GM12874 (cell line): ENCODE measurements at regions not wholly inside any gene's neighbourhood (a gene's known extent, or its start where the extent isn't known, plus 50 kb on each side); places are given as distances from the start of the nearest gene placed in this dataset.

Experiments used
- TF ChIP-seq, protein P1 (sequence below): IDR thresholded peaks from 2 replicates; pipeline ENCODE4 v1.5.1; 2011; ENCODE audit warnings: low read depth, mild to moderate bottlenecking, control low read depth, low read length, moderate library complexity; ENCODE audit not compliant: insufficient read depth

DNA sequence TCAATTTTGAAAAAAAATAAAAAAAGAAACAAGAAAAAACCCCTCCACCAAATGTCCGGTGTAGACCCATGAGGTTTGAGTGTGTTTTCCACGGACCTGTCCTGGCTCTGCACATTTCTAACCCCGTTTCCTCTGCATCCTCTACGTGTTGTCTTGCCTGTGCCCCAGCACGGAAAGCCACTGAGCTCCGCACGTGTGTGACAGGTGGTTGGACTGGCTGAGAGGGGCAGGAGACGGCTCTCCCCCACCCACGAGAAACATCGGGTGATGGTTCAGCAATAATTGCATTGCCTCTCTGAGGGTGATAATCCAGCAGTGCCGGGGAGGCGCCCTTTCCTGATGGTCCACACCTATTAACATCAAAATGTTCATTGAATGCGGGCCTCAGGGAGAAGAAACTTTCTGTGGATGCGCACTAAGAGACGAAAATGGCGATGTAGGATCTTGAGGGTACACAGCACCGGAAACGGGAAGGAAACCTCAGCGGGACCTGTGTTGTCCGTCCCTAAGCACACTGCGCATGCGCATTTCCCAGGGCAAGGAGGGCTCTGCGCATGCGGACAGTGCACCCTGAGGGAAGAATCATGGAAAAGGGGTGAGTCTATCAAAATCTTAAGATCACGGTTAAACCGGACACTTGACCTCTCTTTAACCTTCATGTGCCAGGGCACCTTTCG, 470.1 kb upstream of the ADARB2 start:
- TF ChIP-seq, protein P1, sequence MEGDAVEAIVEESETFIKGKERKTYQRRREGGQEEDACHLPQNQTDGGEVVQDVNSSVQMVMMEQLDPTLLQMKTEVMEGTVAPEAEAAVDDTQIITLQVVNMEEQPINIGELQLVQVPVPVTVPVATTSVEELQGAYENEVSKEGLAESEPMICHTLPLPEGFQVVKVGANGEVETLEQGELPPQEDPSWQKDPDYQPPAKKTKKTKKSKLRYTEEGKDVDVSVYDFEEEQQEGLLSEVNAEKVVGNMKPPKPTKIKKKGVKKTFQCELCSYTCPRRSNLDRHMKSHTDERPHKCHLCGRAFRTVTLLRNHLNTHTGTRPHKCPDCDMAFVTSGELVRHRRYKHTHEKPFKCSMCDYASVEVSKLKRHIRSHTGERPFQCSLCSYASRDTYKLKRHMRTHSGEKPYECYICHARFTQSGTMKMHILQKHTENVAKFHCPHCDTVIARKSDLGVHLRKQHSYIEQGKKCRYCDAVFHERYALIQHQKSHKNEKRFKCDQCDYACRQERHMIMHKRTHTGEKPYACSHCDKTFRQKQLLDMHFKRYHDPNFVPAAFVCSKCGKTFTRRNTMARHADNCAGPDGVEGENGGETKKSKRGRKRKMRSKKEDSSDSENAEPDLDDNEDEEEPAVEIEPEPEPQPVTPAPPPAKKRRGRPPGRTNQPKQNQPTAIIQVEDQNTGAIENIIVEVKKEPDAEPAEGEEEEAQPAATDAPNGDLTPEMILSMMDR, result no peak

DNA sequence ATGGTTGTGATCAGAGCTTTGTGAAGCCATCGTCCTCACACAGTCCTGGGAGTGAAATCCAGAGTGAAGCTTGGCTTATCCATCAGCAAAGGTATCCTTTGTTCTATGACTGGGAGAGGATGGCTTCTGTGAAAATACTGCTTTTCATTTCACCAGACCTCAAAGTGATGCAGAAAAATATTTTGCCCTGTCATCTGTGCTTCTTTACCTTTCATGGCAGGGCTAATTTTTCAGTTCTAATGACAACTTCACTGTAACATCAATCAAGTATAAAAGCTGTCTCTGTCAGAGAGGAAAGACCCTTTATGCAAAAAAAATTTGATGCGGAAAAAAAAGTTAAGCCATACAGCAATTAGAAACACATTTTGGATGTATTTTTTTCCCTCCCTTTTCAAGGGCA, 468.1 kb upstream of the ADARB2 start:
- TF ChIP-seq, protein P1, result no peak

DNA sequence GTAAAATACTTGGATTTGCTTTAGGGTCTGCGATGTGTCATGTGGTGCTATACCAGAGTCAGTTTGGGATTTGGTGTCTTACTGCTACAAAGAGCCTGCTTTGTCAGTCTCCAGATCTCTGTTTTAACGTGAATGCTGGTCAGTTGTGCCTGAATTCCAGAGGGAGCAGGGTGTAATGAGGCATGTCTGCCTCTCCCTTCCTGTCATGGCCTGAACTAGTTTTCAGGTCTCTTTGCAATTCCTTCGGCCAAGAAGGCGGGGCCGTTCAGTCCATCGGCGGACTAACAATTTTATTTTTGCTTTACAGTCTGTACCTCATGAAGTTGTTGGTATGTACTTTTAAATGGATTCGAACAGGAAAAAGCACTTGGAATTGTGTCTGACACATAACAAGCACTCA, 465.1 kb upstream of the ADARB2 start:
- TF ChIP-seq, protein P1, result no peak

DNA sequence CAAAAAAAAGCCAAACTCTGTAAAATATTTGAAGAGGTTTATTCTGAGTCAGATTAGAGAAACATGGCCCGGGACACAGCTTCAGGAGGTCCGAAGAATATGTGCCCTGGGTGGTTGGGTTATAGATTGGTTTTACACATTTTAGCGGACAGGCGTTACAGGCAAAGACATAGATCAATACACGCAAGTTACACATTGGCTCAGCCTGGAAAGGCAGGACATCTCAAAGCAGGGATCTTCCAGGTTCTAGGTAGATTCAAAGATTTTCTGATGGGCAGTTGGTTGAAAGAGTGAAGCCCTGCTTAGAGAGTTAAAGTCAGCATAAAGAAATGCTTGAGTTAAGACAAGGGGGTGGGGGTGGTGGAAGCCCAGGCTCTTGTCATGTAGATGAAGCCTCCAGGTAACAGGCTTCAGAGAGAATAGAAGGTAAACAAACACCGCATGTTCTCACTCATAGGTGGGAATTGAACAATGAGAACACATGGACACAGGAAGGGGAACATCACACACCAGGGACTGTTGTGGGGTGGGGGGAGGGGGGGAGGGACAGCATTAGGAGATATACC, 464.3 kb upstream of the ADARB2 start:
- TF ChIP-seq, protein P1, result no peak

DNA sequence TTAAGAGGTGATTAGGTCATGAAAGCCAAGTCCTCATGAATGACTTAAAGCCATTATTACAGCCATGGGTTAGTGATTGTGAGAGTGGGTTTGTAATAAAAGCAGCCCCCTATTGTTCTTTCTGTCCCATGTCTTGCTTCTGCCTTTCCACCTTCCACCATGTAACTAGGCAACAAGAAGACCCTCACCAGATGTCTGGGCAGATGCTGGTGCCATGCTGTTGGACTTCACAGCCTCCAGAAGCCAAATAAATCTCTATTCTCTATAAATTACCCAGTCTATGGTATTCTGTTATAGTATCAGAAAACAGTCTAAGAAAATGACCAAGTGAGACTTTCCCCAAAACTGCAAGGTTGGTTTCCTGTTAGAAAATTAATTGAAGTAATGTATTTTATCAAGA, 460.3 kb upstream of the ADARB2 start:
- TF ChIP-seq, protein P1, result no peak

DNA sequence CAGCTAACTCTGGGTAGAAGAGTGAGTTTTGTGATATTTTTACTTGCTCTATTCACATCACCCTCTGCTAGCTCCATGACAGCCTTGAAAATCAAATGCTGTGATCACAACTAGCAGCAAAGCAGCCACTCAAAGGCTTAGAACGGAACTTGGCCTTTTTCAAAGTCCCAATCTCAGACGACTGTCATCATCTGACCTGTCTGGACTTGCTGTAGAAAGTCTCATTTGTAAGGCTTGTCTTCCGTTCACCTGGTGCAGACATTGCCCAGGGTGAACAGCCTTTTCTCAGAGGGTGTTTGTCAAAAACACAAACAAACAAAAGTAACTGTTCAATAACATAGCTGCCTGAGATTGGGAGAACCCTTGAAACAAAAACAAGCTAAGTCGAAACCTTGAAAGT, 458.9 kb upstream of the ADARB2 start:
- TF ChIP-seq, protein P1, result no peak

DNA sequence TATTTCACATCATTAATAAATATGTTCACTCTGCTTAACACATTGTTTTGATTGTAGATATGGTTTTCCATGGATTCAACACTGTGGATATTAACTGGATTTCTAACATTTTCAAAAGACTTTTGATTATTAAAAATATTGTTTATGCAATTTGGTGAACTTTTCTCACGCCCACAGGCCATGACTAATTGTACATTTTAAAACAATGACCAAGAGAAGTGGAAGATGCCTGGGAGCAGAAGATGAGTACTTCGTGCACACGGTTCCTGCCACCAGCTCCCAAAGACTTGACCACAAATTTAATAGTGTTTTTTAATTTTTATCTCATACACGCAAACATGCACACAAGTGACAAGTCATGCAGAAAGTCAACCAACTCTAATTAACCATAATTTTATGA, 451.0 kb upstream of the ADARB2 start:
- TF ChIP-seq, protein P1, result no peak
